HepG2 (cell line): ENCODE measurements at regions not wholly inside any gene's neighbourhood (a gene's known extent, or its start where the extent isn't known, plus 50 kb on each side); places are given as distances from the start of the nearest gene placed in this dataset.

ENCODE experiments used
- CREB1 ChIP-seq, 2 experiments: fragments of 450-650 bp in 1 of 2; IDR thresholded peaks; 2 replicates each; pipeline ENCODE4 v1.6.1; 2016 to 2017; ENCODE audit warnings: control low read depth in 1 of 2, mild to moderate bottlenecking in 1 of 2, missing compliant biosample characterization in 1 of 2, missing genetic modification characterization in 1 of 2
- HNF1A ChIP-seq, 2 experiments: sonication (generic) in 1 of 2; formaldehyde crosslinking in 1 of 2; IDR thresholded peaks; 2 replicates each; pipeline versions ENCODE4 v1.4.0 to v1.6.1; 2016 to 2020; ENCODE audit warnings: borderline replicate concordance in 1 of 2, low read depth in 1 of 2, mild to moderate bottlenecking in 1 of 2, missing genetic modification reagents in 1 of 2
- KAT7 ChIP-seq: IDR thresholded peaks from 2 replicates; pipeline ENCODE4 v1.6.1; 2018; ENCODE audit warnings: borderline replicate concordance, missing compliant biosample characterization
- KDM5A ChIP-seq: fragments of 200-600 bp; sonication (generic); IDR thresholded peaks from 2 replicates; pipeline ENCODE4 v1.7.0; 2018; ENCODE audit warnings: antibody characterized with exemption, mild to moderate bottlenecking, low read length, borderline replicate concordance
- RFX1 ChIP-seq: fragments of 450-650 bp; IDR thresholded peaks from 2 replicates; pipeline ENCODE4 v1.6.1; 2017
- RFX3 ChIP-seq: IDR thresholded peaks from 2 replicates; pipeline ENCODE4 v1.6.1; 2016; ENCODE audit warnings: missing biosample characterization, missing genetic modification reagents
- XRCC5 ChIP-seq: fragments of 200-400 bp; formaldehyde crosslinking; optimal IDR thresholded peaks from 2 replicates; pipeline ENCODE3; 2017; ENCODE audit warnings: mild to moderate bottlenecking, low read length
- ZBTB34 ChIP-seq: sonication (generic); formaldehyde crosslinking; IDR thresholded peaks from 2 replicates; pipeline ENCODE4 v1.8.0; 2022; ENCODE audit warnings: mild to moderate bottlenecking, missing genetic modification reagents
- ZFP37 ChIP-seq: sonication (generic); formaldehyde crosslinking; IDR thresholded peaks from 2 replicates; pipeline ENCODE4 v1.4.0; 2020; ENCODE audit warnings: missing genetic modification reagents, borderline replicate concordance
- ZKSCAN8 ChIP-seq: IDR thresholded peaks from 2 replicates; pipeline ENCODE4 v1.6.1; 2016; ENCODE audit warnings: borderline replicate concordance, missing genetic modification reagents, missing compliant biosample characterization
- ZNF335 ChIP-seq: sonication (generic); formaldehyde crosslinking; IDR thresholded peaks from 2 replicates; pipeline ENCODE4 v1.4.0; 2020; ENCODE audit warnings: missing genetic modification reagents
- ZNF615 ChIP-seq: sonication (generic); formaldehyde crosslinking; IDR thresholded peaks from 2 replicates; pipeline ENCODE4 v1.5.0; 2020; ENCODE audit warnings: mild to moderate bottlenecking, missing genetic modification reagents, borderline replicate concordance
- ZNF75D ChIP-seq: sonication (generic); formaldehyde crosslinking; IDR thresholded peaks from 2 replicates; pipeline ENCODE4 v1.8.1; 2023; ENCODE audit warnings: missing genetic modification reagents, mild to moderate bottlenecking, borderline replicate concordance
- TF ChIP-seq, protein P1 (sequence below): IDR thresholded peaks from 2 replicates; pipeline ENCODE4 v1.6.1; 2012; ENCODE audit warnings: low read length, improper control_type of control experiment

DNA sequence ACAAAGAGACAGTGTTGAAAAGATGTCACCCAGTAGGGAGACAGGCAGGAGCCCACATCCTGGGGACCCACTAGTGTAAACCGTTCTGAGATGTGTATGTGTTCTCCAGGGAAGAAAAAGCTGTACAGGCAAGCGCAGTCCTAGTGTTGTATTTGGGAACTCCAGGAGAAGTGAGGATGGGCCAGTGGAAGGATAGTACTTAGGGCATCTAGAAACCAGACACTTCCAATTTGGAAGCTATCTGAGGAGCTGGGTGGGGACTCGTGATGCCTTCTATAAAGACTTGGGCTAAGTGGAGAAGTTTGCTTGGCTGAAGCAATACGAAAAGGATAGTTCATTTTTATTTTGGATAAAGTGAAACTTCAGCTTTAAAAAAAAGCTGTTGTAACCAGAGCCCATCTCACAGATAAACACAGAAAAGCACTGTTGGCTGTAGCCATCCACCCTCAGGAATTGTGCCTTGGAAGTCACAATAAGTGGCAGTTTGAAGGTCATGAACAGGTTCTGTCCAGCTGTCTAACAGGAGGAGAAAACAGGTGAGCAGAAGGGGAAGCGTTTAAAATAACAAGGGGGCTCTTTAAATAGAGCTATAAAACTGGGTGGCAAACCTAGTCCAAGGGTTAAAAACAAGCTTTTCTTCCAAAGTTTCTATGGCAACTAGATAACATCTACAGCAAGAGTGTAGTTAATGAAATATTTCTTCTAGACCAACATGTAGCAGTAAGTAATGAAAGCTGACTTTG is 108.0 kb upstream of the ARHGAP5 start (continued):
- TF ChIP-seq HNF1A (IDR thresholded peaks at IDR 0.05; ENCODE audit: low read depth) (no peak), HNF1A (CRISPR knock-in tag; IDR thresholded peaks at IDR 0.05; ENCODE audit: borderline replicate concordance) (peak; percentile 16; the same call in 1 of the 2 replicates), XRCC5 (peak; percentile 11), RFX1 (peak; percentile 23; the same call in 1 of the 2 replicates), ZNF75D (CRISPR knock-in tag) (0 out of 2 replicates have a peak, but pooled peaks have one; percentile 17), ZBTB34 (no peak), ZFP37 (CRISPR knock-in tag) (no peak), RFX3 (CRISPR knock-in tag) (peak; percentile 50; the same call in 1 of the 2 replicates), ZNF335 (CRISPR knock-in tag) (0 out of 2 replicates have a peak, but pooled peaks have one; percentile 53), KDM5A (no peak), ZNF615 (CRISPR knock-in tag) (peak; percentile 71; the same call in 1 of the 2 replicates), CREB1 (IDR thresholded peaks at IDR 0.05) (no peak), CREB1 (CRISPR knock-in tag; IDR thresholded peaks at IDR 0.05) (no peak), ZKSCAN8 (CRISPR knock-in tag) (0 out of 2 replicates have a peak, but pooled peaks have one; percentile 4), KAT7 (CRISPR knock-in tag) (no peak)
- TF ChIP-seq, protein P1, sequence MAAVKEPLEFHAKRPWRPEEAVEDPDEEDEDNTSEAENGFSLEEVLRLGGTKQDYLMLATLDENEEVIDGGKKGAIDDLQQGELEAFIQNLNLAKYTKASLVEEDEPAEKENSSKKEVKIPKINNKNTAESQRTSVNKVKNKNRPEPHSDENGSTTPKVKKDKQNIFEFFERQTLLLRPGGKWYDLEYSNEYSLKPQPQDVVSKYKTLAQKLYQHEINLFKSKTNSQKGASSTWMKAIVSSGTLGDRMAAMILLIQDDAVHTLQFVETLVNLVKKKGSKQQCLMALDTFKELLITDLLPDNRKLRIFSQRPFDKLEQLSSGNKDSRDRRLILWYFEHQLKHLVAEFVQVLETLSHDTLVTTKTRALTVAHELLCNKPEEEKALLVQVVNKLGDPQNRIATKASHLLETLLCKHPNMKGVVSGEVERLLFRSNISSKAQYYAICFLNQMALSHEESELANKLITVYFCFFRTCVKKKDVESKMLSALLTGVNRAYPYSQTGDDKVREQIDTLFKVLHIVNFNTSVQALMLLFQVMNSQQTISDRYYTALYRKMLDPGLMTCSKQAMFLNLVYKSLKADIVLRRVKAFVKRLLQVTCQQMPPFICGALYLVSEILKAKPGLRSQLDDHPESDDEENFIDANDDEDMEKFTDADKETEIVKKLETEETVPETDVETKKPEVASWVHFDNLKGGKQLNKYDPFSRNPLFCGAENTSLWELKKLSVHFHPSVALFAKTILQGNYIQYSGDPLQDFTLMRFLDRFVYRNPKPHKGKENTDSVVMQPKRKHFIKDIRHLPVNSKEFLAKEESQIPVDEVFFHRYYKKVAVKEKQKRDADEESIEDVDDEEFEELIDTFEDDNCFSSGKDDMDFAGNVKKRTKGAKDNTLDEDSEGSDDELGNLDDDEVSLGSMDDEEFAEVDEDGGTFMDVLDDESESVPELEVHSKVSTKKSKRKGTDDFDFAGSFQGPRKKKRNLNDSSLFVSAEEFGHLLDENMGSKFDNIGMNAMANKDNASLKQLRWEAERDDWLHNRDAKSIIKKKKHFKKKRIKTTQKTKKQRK = no peak
